MM.1S (cell line): ENCODE measurements at regions not wholly inside any gene's neighbourhood (a gene's known extent, or its start where the extent isn't known, plus 50 kb on each side); places are given as distances from the start of the nearest gene placed in this dataset.

Source experiments
- EZH2 ChIP-seq: fragments of 300-600 bp; sonication (generic); optimal IDR thresholded peaks from 2 replicates; pipeline ENCODE3; 2017; ENCODE audit warnings: low read depth, mild to moderate bottlenecking, antibody characterized with exemption, low read length, mixed read lengths
- TF ChIP-seq, protein P1 (sequence below): fragments of 300-600 bp; sonication (generic); IDR thresholded peaks from 2 replicates; pipeline ENCODE4 v1.5.1; 2016; ENCODE audit warnings: antibody characterized with exemption, low read length, mixed read lengths

DNA sequence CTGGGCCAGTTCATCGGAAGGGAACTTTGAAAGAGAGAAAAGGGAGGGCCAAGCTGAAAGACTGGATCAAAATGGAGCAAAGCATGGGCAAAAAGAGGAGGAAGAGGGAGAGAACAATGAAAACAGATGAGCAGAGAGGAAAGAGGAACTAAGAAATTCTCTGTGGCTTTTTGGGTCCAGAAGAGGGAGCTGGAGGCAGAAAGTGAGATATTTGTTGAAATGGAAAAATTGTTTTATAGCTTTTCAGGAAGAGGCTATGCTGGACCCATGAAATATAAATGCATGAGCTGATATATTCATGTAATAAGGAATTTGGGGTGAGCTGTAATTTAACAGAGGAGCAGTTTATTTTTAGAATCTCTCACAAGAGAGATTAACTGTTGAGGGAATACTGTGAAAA, 457.3 kb downstream of the DMAC1 start:
- TF ChIP-seq, protein P1, sequence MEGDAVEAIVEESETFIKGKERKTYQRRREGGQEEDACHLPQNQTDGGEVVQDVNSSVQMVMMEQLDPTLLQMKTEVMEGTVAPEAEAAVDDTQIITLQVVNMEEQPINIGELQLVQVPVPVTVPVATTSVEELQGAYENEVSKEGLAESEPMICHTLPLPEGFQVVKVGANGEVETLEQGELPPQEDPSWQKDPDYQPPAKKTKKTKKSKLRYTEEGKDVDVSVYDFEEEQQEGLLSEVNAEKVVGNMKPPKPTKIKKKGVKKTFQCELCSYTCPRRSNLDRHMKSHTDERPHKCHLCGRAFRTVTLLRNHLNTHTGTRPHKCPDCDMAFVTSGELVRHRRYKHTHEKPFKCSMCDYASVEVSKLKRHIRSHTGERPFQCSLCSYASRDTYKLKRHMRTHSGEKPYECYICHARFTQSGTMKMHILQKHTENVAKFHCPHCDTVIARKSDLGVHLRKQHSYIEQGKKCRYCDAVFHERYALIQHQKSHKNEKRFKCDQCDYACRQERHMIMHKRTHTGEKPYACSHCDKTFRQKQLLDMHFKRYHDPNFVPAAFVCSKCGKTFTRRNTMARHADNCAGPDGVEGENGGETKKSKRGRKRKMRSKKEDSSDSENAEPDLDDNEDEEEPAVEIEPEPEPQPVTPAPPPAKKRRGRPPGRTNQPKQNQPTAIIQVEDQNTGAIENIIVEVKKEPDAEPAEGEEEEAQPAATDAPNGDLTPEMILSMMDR, result peak; percentile 15
- no peak for TF ChIP-seq EZH2
